RCC 7860 (cell line): ENCODE measurements at regions not wholly inside any gene's neighbourhood (a gene's known extent, or its start where the extent isn't known, plus 50 kb on each side); places are given as distances from the start of the nearest gene placed in this dataset.

ENCODE experiments used
- DNase-seq: peaks from one replicate; pipeline ENCODE4 v3.0.0-alpha.2; 2015; ENCODE audit warnings: low spot score
- FAIRE-seq: peaks from 2 replicates; lab custom pipeline; 2012; peaks lifted over from hg19 to GRCh38; lab: Jason Lieb, UNC

DNA sequence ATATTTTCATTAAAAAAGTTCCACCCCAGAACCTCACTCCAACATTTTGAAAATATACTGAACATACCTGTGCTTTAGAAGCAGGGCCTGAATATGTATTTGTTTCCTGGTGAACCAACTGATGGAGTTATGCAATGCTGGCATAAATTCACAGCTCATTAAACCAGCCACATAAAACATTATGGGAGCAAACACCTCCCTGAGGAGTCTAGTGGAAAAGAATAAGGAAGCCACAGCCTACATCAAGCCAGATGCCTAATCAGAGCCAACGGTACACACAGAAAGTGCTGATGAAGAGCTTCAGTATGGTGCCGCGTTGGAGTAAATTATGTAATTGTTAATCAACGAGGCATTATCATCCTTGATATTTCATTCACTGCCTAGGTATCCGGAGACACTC is 199.5 kb downstream of the AJAP1 start:
- DNase-seq: no peak
- FAIRE-seq: no peak

DNA sequence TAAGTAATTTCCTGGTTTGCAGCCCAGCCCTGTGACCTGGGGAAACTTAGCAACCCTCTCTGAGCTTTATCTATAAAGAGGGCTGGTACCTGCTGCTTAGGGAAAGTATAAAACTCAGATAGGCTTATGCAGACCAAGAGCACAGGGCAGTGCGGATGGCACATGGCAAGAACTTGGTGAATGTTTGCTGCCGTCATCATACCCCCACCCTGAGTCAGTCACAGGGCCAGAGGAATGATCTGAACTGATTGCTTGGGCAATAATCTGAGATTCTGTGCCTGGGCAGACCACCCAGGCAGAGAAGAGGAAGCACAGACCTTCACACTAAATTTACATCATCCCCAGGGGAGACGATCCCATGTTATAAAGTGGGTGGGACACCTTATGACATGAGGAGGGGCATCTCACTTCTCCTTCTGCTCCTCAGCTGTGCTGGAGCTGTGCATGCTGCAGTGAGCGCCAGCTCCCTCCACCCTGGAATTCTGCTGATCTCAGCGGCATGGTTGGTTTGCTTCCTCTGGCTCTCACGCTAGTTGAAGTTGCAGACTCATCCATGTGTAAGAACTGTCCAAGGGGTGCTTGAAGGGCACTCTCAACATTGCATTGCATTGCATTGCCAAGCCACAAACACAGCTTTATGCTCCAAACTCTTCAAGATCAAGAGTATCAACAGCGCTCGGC is 197.1 kb downstream of the AJAP1 start:
- FAIRE-seq: no peak

DNA sequence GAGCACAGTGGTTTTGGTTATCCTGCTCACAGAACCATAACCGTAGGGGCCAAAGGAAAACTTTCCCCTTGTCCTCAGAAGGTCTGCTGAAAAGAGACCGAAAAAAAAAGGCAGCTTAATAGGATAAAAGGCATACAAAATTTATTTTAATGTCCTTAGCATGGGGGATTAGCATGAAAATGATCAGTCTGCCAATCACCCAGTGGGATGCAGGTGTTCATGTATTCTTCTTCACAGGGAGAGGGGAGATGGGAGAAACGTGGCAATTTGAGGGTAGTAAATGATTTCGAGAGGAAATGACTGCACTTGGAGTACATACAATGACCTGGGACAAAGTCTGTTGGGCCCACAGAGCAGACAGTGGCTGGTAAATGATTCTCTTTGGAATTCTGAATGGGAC is 194.0 kb downstream of the AJAP1 start:
- DNase-seq (no peak), FAIRE-seq (no peak)

More for the DNA sequence above, 197.1 kb downstream of the AJAP1 start:
- no peak for DNase-seq

DNA sequence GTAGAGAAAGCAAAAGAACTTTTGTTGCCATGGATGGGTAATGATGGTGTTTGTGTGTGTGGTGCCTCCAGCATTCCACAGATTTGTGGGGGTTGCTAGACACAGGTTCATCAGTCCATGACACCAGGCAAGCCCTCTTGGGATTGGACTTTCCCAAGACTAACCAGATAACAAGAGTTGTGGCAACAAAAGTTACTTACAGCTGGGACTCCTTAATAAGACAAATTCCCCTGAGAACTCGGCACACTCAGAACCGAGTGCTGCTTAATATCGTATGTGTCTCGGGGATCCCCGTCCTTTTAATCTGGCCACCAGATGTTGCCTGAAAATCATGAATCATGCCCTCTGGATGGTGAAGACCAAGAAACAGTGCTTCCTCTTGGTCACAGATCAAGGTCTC is 193.3 kb downstream of the AJAP1 start:
- FAIRE-seq (no peak), DNase-seq (no peak)
